ENCODE measurements at regions not wholly inside any gene's neighbourhood (a gene's known extent, or its start where the extent isn't known, plus 50 kb on each side); places are given as distances from the start of the nearest gene placed in this dataset.

- DNase-seq (ENCODE audit: low spot score): no peak
Measured at GRCh38 chr9:22395687-22396141, 50.9 kb upstream of the DMRTA1 start.
